Tongue (tissue), 1 donor: ENCODE measurements at regions not wholly inside any gene's neighbourhood (a gene's known extent, or its start where the extent isn't known, plus 50 kb on each side); places are given as distances from the start of the nearest gene placed in this dataset.

Source experiments
- DNase-seq: peaks from one replicate; pipeline ENCODE4 v3.0.0-alpha.2; 2015

DNA sequence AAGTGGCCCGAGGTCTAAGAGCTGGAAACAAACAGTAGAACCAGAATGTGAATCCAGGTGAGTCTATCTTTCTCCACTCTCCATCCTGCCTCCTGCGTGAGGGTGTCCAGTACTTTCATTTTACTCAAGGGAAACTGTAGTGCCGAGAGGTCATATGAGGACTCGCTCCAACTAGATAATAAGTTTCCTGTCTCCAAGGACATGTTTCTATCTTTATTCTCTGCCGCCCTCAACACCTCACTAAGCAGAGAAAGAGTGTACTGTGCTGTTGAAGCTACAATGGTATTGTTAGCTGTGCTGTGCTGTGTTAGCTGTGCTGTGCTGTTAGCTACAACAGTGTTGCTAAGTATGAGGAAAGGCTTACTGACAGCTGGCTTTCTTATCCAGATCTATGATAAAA is 137.9 kb upstream of the COL8A1 start:
- no peak for DNase-seq

DNA sequence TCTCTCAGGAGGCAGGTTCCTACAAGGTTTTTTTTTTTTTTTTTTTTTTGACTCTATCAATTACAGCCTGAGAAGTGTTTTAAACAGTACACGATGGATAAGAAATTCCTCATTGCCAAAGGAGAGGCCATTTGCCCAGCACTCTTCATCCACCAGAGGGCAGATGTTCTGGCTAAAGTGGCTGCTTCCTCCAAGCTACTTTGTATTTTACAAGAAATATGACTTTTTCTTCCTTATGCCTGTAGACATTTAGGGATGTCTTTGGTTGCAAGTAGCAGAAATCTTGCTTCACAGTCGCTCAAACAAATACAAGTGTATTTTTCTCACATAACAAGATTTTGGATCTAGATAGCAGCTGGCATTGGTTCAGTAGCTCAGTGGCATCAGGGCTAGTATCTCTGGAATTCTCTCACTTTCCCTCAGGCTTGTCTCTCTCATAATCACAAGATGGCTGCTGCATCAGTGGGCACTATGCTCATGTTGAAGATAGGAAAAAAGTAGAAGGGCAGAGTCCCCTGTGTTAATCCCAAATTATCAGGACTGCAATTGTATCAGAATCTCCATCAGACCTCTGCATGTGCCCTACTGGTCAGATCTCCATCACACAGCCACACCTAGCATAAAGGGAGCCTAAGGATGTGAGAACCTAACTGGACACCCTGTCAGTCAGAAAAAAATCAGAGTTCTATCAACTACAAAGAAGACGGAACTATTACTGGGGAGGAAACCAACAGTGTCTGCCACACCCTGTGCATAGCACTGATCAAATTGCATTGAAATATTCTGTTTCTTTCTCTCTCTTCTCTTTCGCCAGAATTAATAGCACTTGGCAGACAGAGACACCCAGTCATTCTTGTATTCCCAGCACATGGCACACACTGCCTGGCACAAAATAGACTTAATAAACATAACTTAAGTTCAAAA is 138.9 kb upstream of the COL8A1 start:
- DNase-seq = peak; percentile 31

DNA sequence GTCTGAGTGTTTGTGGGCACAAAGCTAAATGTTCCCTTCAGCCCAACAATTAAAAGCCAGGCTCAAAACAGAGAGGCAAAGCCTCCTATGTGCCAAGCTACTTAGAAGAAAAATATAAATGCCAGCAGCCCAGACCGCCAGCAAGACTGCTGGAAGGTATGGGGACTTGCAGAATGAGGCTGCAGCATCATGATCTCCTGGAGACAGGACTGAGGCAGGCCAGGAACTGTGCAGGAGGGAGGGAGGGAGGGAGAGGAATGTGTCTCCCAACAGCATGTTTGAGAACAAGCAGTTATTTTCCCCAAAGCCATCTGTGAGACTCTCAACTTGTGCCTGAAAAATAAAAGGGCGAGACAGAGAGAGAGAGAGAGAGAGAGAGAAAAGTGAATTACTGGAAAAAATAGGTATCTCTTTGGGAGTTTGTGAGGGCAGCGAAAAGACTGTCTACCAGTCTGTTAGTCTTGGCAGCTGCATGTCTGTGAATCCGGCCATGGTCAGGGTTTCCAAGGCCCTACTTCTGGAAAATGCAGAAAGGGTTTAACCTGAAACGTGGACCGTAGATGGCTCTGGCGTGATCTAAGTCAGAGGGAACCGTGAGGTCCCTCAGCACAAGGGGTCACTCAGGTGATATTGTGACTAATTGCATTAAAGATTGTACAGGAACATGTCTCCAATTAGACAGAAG is 139.7 kb upstream of the COL8A1 start:
- peak; percentile 10 for DNase-seq

DNA sequence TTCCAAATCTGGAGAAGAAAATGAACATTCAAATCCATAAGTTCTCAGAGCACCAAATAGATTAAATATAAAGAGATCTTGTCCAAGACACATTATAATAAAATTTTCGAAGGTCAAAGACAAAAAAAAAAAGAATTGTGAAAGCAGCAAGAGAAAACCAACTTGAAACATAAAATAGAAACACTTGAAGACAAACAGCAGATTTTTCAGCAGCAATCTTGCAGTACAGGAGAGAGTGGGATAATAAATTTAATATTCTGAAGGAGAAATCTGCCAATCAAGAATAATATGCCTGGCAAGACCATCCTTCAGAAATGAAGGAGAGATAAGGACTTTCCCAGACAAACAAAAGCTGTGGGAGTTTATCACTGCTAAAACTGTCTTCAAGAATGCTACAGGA is 150.5 kb upstream of the COL8A1 start:
- DNase-seq = no peak

DNA sequence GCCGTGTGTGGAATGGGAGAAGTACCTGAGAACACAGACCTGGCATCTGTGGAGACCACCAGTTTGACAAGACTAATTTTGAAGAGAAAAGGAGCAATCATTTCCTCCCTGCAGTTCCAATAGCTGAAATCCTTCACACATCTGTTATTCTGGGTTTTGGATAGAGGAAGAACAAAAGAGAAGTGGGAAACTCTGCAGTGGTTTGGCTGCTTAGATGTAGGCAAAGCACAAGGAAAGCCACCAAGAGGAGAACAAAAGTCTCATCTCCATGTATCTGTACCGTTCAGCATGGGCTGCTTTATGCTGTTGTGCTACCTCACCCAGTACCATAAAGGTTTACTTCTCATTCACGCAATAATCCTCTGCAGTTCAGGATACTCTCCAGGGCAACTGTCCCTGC is 153.1 kb upstream of the COL8A1 start:
- DNase-seq = no peak

DNA sequence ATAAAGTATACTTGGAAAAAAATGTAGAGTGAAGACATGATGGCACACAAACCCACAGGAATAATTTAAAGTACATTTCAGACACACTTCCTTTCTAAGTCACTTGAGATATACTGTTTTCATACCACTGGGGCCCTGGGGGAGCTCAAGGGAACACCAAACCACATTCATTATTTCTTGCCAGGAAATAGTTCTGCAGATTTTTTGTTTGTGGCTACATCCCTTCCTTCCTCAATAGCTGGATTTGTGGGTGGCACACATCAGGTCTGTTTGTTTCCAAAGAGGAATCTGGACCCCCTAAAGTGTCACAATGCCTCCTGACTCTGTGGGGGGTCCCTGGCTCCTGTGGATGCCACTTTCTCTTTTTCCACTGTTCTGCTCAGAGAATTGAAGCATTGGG is 153.5 kb upstream of the COL8A1 start:
- DNase-seq = no peak

DNA sequence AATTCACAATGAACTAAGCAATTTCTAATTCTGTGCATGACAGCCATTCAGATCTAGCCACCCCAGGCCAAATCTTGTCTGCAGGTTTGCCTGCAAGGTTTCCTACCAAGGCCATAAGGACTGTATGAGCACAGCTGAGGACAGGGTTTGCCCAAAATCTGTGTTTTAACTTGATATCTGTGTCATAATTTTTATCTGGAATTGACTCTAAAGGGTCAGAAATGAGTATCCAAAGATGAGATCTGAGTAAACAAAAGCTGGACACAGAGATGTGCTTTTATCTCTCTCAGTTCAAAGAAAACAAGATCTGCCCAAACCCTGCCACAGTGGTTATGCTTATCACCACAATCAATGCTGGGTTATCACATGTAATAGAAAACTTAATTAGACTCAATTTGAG is 154.6 kb upstream of the COL8A1 start:
- no peak for DNase-seq

DNA sequence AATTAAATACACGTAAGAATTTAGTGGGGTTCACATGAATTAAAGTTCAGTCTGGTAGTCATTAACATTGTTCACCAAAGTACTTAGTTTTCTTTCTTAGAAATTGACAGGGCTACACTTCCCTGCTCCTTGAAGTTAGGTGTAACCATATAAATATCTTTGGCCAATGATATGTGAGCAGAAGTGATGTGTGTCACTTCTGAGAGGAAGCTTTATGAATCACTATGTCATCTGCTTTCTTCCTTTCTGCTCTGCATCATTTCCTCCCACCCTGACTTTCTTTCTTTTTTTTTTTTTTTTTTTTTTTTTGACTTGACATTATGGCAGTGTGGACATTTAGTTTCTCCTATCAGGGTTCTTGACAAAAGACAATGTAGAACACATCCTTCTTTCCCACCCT is 156.2 kb upstream of the COL8A1 start:
- DNase-seq = no peak

DNA sequence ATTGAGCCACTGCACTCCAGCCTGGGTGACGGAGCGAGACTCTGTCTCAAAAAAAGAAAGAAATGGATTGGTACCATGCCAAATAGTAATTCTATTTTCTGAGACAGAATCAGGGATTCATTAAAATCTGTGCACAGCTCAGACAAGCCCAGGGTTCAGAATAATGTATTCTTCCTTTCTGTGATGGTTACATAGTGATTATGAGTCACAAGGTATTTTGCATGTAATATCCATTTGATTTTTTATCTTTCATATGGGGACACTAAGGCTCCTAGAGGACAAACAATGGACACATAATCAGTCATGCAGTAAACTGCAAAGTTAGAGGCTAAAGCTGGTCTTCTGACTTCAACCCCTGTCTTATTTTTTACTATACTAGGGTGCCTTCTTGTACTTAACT is 156.8 kb upstream of the COL8A1 start:
- DNase-seq = no peak

DNA sequence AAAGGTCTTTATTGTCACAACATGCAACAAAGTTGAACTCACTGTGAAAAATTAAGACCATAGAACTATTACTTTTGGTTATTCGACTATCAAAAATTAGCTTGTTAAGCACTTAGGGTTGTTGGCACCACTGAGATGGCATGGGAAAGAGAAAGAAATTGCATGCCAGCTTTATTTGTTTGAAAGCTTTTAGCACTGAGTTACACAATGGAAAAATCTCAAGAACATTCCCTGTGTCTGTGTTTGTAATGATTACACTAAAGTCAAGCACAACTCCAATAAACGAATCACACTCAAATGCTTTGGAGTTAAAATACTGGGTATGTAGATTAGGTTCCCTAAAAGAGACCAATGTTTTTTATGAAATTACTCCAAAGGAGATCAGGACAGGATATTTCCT is 158.6 kb upstream of the COL8A1 start:
- no peak for DNase-seq

DNA sequence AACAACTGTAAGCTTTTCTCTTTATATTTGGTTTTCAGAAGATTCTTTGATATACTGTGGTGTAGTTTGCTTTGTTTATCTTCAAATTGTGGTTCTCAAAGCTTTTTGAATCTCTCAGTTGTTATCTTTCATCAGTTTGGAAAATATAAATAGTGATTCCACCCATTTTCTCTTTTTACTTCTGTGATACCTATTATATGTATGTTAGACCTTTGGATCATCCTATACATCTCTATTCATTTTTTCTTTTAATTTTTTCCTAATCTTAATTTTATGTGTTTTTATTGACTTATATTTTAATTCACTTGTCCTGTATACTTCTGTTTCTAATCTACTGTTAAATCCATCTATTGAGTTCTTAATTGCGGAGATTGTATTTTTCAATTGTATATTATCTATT is 160.7 kb upstream of the COL8A1 start:
- DNase-seq = no peak

DNA sequence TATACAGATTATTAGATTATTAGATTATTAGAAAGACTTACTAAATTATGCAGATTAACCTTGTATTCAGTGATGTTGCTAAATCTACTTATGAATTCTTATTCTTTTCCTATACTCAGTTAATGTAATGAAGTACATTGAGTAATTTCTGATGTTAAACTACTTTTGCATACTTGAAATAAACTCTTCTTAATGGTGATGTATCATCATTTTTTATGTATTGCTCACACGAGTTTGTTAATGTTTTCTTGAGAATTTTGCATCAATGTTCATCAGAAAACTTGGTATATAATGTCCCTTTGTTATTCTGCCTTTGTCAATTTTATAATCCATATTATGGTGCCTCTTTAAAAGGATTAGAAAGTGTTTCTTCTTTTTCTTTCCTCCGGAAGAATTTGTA is 163.2 kb upstream of the COL8A1 start:
- DNase-seq = no peak

DNA sequence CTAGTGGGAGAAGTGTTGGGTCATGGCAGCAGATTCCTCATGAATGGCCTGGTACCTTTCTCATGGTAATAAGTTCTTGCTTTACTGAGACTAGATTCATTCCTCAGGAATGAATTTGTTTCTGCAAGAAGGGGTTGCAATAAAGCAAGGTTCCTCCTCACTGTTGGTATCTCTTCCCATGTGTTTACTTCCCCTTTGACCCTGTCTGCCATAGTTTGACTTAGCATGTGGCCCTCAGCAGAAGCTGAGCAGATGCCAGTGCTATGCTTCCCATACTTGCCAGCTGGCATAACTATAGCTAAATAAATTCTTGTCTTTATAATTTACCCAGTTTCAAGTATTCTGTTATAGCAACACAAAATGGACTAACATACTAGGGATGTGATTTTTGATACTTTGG is 163.6 kb upstream of the COL8A1 start:
- DNase-seq = no peak

DNA sequence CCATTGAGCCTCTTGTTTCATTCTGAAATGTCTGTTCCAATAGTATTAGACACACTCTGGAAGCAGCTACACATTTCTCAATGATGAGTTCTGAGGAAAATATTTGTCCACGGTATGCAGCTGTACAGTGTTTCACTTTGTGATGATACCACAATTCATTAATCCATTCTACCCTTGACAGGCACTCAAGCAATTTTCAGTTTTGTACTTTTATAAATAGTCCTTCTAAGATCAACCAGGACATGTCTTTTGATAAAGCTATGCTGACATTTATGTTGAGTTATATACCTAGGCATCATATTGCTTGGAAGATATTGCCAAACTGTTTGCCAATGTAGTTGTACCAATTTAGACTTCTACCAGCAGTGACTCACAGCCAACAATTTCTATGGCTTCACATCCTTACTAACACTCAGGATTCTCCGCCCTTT is 165.1 kb upstream of the COL8A1 start:
- DNase-seq = no peak

DNA sequence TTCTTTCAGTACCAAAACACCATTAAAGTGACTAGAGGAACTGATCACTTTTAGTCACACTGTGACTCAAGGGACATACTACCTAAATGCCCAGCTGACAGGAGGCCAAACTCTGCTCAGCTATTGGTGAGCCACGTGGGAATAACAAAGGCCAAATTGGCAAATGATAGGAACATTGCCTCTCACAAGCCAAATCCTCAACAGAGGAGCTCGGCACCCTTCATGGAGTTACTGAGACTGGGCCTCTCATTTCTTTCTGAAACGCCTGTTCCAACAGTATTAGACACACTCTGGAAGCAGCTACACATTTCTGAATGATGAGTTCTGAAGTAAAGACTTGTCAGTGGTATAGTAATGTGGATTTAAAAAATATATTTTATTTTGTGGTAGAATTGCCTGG is 166.0 kb upstream of the COL8A1 start:
- DNase-seq = no peak

DNA sequence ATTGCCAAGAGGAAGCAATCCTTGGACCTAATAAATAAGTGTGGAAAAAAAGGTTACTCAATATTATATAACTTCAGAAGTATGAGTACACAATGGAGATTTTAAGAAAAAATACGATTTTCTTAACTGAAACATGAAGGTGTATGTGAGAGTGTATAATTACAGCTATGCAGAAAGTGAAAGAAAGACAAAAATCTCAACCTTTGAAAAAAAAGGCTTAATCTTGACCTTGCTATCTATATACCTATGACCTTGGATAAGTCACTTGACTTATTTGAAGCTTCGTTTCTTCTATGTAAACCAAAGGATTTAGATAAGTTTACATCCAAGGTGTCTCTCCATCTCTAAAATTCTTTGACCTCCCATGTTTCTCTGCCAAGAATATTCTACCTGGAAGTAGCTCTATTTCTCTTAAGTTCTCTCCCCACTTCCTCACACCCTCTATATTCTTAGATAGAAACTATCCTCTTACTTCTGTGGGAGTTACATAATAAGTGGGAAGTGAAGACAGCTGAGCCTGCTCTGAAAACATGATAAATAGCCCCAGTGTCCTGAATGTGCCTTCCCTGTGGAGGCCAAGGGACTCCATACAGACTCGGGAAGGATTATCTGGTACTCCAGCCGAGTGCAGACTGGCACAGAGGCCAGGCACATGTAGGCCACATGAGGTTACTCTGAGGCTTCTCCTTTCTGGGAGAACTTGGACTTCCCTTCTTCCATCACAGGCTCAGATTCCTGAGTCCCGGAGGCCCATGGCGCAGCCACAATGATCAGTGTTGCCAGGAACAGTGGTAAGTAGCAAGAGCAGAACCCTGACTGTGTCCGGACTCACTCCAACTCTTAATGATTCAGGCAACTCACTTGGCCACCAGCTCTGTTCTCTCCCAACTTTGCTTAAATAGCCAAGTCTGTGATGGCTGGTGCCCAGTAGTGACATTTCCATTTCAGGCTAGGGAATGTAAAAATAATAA is 166.8 kb upstream of the COL8A1 start:
- no peak for DNase-seq

DNA sequence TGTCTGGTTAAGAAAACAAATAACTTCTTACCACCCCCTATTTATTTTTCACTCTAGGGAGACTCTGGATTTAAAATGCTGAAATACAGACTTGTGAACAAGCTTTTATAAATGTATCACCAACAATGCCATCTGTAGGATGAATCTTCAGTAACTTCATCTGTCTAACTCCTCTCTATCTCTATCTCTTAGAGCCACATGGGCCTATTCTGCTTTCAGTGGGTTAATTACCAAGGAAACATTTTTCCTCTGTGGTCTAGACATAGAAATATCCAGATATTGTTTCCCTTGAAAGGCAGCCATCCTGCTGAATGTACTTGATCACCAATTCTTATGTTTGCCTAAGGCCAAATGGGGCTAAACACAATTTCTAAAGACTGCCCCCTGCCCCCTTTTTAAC is 167.6 kb upstream of the COL8A1 start:
- no peak for DNase-seq

DNA sequence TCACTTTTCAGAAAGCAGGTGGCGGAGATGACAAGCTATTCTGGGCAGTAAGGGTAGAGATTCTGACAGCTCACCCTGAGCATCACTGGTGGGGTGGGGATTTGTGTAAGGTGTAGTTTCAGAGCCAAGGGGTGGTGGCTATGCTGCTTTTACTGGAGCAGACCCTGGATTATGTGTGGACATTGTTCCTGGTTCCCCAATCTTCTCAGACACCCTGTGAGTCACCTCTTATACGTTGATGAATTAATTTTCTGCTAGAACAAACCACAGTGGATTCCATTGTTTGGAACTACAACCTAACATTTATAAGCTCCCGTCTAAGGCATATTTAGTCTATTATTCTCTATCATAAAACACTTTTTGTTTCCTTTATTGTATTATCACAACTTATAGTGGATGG is 169.5 kb upstream of the COL8A1 start:
- DNase-seq = no peak

DNA sequence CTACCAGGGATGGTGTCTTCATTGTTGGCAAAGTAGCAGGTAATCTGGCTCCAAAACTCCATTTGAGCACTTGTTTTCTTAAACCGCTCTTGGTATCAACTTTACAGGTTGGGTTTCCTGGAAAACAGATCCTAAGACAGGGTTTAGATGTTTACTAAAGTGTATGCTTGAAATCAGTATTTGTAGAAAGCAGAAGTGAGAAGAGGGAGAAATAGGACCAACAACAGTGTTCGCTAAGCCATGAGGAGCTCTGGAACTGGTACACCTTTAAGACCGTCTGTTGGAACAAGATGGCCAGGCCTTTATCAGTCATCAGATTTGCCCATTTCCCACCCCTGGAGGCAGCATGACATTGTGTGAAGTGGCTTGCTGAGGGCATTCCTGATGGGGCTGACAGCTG is 171.0 kb upstream of the COL8A1 start:
- no peak for DNase-seq

DNA sequence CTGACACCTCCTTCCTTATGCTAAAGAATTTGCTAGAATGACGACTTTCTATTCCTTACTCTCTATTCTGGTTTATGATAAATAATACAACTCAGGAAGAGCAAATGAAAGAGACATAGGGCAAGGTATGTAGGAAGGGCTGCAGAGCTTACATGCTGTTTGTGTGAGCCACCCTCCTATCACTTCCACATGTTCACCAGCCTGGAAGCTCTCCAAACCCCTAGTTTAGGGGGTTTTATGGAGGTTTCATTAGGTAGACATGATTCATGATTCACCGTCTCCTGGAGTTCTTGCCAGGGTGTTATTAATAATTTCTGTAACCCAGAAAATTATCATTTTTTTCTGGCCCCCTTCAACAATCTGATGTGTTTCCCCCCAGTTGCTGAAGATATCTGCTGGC is 172.1 kb upstream of the COL8A1 start:
- DNase-seq = no peak

DNA sequence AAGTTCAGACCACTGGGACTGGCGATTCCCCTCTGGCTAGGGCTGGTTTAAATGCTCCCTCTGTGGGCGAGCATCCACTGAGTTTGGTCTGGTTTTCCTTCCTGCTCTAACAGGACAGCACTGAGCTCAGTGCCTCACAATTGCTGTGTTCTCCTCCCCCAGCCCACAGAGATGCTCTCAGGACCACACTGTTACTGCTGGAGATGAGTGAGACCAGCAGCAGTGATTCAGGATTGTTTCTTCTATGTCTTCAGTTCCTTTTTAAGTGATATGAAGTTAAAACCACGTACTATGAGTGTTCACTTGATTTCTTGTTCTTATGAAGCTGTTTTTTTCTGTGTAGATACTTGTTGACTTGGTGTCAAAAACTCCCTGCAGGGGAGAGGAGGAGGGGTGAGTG is 180.4 kb upstream of the COL8A1 start:
- DNase-seq = no peak

DNA sequence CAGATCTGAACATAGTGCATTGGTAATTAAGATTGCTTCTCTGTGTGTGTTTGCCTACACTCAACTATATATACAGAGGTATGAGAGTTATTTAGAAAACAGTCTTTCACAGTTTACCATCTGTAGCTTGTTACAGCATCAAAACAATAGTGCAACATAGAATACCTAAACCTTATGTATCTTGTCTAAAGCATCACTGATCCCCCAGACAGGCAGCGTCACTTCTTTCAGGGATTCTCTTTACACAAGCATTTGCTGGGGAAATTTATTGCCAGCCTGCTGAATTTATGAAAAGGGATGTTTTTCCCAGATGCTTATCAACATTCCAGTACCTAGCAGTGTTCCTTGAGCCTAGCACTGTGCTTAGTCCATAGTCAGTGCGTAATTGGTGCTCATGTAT is 195.8 kb upstream of the COL8A1 start:
- no peak for DNase-seq

DNA sequence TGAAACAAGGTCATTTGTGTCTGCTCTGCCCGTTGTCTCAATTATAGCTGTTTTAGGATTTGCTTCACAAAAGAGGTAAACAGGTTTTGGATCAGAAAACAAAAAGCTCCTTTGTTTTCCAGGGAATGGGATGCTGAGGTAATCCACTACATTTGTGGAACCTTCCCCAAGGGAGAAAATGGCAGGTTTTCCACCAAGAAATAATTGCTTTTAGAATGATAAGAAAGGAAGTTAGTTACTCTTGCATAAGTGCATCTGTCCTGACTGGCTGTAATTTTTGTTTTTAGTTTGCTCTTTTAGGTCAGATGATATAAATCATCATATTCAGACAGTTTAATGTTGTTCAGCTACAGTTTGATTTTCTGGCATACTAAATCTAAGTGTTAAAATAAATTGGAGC is 198.5 kb upstream of the COL8A1 start:
- peak; percentile 24 for DNase-seq
